A673 (cell line): ENCODE measurements at regions not wholly inside any gene's neighbourhood (a gene's known extent, or its start where the extent isn't known, plus 50 kb on each side); places are given as distances from the start of the nearest gene placed in this dataset.

Source experiments
- EZH2 ChIP-seq: fragments of 200-600 bp; sonication (generic); IDR thresholded peaks from 2 replicates; pipeline ENCODE4 v1.6.1; 2017; ENCODE audit warnings: borderline replicate concordance, low read depth, mild to moderate bottlenecking, mixed read lengths, antibody characterized with exemption, low read length; ENCODE audit not compliant: poor library complexity, severe bottlenecking
- TF ChIP-seq, protein P1 (sequence below): fragments of 300-800, 200-600 bp; sonication (generic); conservative IDR thresholded peaks from 2 replicates; pipeline ENCODE4 v1.5.1; 2017; ENCODE audit warnings: low read depth, mild to moderate bottlenecking, antibody characterized with exemption, low read length, moderate library complexity, mixed read lengths

DNA sequence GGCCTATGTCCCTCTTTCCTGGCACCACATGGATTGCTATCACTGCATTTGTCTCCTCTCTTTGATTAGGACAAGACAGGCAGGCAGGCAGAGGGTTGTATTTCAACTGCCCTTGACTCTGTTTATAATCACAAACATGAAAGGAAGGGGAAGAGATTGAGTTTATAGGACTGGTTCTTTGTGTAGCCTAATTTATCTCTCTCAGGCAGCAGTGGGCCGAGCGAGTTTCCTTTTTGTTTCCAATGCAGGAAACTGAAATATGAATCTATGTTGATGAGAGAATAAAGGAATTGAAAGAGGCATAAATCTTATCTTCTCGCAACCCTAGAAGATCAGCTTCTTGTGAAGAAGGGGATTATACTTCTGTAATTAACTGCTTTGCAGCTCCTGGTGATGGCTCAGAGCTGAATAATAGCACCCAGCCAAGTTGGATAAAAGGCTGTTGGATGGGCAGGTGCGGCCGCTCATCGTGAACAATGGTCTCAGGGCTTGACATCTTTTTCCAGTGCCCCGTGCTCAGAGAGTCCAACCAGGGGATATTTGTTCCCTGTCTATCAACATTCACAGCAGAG, 80.6 kb upstream of the SYT13 start:
- TF ChIP-seq, protein P1, sequence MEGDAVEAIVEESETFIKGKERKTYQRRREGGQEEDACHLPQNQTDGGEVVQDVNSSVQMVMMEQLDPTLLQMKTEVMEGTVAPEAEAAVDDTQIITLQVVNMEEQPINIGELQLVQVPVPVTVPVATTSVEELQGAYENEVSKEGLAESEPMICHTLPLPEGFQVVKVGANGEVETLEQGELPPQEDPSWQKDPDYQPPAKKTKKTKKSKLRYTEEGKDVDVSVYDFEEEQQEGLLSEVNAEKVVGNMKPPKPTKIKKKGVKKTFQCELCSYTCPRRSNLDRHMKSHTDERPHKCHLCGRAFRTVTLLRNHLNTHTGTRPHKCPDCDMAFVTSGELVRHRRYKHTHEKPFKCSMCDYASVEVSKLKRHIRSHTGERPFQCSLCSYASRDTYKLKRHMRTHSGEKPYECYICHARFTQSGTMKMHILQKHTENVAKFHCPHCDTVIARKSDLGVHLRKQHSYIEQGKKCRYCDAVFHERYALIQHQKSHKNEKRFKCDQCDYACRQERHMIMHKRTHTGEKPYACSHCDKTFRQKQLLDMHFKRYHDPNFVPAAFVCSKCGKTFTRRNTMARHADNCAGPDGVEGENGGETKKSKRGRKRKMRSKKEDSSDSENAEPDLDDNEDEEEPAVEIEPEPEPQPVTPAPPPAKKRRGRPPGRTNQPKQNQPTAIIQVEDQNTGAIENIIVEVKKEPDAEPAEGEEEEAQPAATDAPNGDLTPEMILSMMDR: no peak
- no peak for TF ChIP-seq EZH2
